Neuronal stem cell (in vitro differentiated cells): ENCODE measurements at regions not wholly inside any gene's neighbourhood (a gene's known extent, or its start where the extent isn't known, plus 50 kb on each side); places are given as distances from the start of the nearest gene placed in this dataset.

ENCODE experiments used
- DNase-seq: peaks from one replicate; pipeline ENCODE4 v3.0.0-alpha.2; 2013; ENCODE audit warnings: low spot score
- H2AFZ ChIP-seq: one replicate; pipeline ENCODE4 v1.6.1; 2013; ENCODE audit warnings: mild to moderate bottlenecking, low read length, inconsistent platforms
- H2AK5ac ChIP-seq: 2 replicates; pipeline ENCODE4 v1.6.1; 2013; ENCODE audit warnings: low read depth, mild to moderate bottlenecking, inconsistent platforms, low read length, moderate library complexity, mixed read lengths
- H2BK120ac ChIP-seq: 2 replicates; pipeline ENCODE4 v1.6.1; 2013; ENCODE audit warnings: low read depth, mild to moderate bottlenecking, inconsistent platforms, low read length, moderate library complexity, mixed read lengths
- H2BK12ac ChIP-seq: one replicate; pipeline ENCODE4 v1.6.1; 2013; ENCODE audit warnings: low read length, inconsistent platforms
- H2BK15ac ChIP-seq: 2 replicates; pipeline ENCODE4 v1.6.1; 2013; ENCODE audit warnings: mild to moderate bottlenecking, low read length, inconsistent platforms, mixed read lengths
- H2BK5ac ChIP-seq: one replicate; pipeline ENCODE4 v1.6.1; 2013; ENCODE audit warnings: inconsistent platforms, mild to moderate bottlenecking, low read length, moderate library complexity
- H3K14ac ChIP-seq: one replicate; pipeline ENCODE4 v1.6.1; 2013; ENCODE audit warnings: low read length, inconsistent platforms
- H3K18ac ChIP-seq: 2 replicates; pipeline ENCODE4 v1.6.1; 2013; ENCODE audit warnings: low read length, inconsistent platforms
- H3K23ac ChIP-seq: 2 replicates; pipeline ENCODE4 v1.6.1; 2013; ENCODE audit warnings: low read depth, mild to moderate bottlenecking, mixed read lengths, low read length, inconsistent platforms; ENCODE audit not compliant: poor library complexity
- H3K27ac ChIP-seq: replicated peaks from 3 replicates; pipeline ENCODE4 v1.5.1; 2013; ENCODE audit warnings: low read length, inconsistent platforms
- H3K27me3 ChIP-seq, 3 experiments: 2 replicates each; pipeline ENCODE4 v1.6.1; 2013; ENCODE audit warnings: low read length in 3 of 3, mild to moderate bottlenecking in 2 of 3, inconsistent platforms in 1 of 3, low read depth in 1 of 3, mixed read lengths in 1 of 3, moderate library complexity in 1 of 3; ENCODE audit not compliant: control insufficient read depth in 3 of 3, insufficient read depth in 3 of 3
- H3K36me3 ChIP-seq, 2 donors: replicated peaks in 1 of 2; 2 replicates each; pipeline ENCODE4 v1.6.1; 2013; ENCODE audit warnings: low read length in 2 of 2; ENCODE audit not compliant: control insufficient read depth in 2 of 2, insufficient read depth in 2 of 2
- H3K4ac ChIP-seq: 2 replicates; pipeline ENCODE4 v1.6.1; 2013; ENCODE audit warnings: inconsistent platforms, mild to moderate bottlenecking, low read length, moderate library complexity
- H3K4me1 ChIP-seq, 2 donors: 1 replicate in 1 of 2; 2 replicates in 1 of 2; pipeline ENCODE4 v1.6.1; 2013; ENCODE audit warnings: low read length in 2 of 2, low read depth in 1 of 2; ENCODE audit not compliant: control insufficient read depth in 2 of 2, insufficient read depth in 1 of 2
- H3K4me2 ChIP-seq: one replicate; pipeline ENCODE4 v1.6.1; 2013; ENCODE audit warnings: mild to moderate bottlenecking, low read length, inconsistent platforms; ENCODE audit not compliant: insufficient read depth, poor library complexity, severe bottlenecking
- H3K4me3 ChIP-seq, 2 donors: 2 replicates each; pipeline ENCODE4 v1.5.1; 2013; ENCODE audit warnings: low read length in 2 of 2, mild to moderate bottlenecking in 2 of 2, inconsistent platforms in 1 of 2, moderate library complexity in 1 of 2
- H3K79me1 ChIP-seq: one replicate; pipeline ENCODE4 v1.6.1; 2013; ENCODE audit warnings: low read depth, mild to moderate bottlenecking, inconsistent platforms, low read length, moderate library complexity
- H3K9ac ChIP-seq: one replicate; pipeline ENCODE4 v1.6.1; 2013; ENCODE audit warnings: mild to moderate bottlenecking, low read depth, low read length, inconsistent platforms; ENCODE audit not compliant: poor library complexity
- H3K9me3 ChIP-seq, 2 donors: replicated peaks in 1 of 2; 2 replicates each; pipeline versions ENCODE3 to v1.6.1; 2013; ENCODE audit warnings: low read length in 2 of 2, mild to moderate bottlenecking in 2 of 2, inconsistent platforms in 1 of 2, low read depth in 1 of 2, mixed read lengths in 1 of 2, moderate library complexity in 1 of 2; ENCODE audit not compliant: control insufficient read depth in 2 of 2, insufficient read depth in 1 of 2
- H4K8ac ChIP-seq: one replicate; pipeline ENCODE4 v1.6.1; 2013; ENCODE audit warnings: low read depth, mild to moderate bottlenecking, inconsistent platforms, low read length, moderate library complexity
- H4K91ac ChIP-seq: one replicate; pipeline ENCODE4 v1.6.1; 2013; ENCODE audit warnings: low read length, low read depth, mild to moderate bottlenecking, inconsistent platforms; ENCODE audit not compliant: poor library complexity
- WGBS, 2 donors: extraction: QIAGEN DNeasy Blood & Tissue Kit; methylation state at CpG; one replicate each; pipeline ENCODE4 v1.1.7; 2013; ENCODE audit warnings: missing lambda C conversion rate in 2 of 2, mixed read lengths in 1 of 2; ENCODE audit not compliant: insufficient read length in 2 of 2, insufficient replicate concordance in 1 of 2; ENCODE audit errors: extremely low coverage in 2 of 2; 5-methylcytosine and 5-hydroxymethylcytosine counted together

DNA sequence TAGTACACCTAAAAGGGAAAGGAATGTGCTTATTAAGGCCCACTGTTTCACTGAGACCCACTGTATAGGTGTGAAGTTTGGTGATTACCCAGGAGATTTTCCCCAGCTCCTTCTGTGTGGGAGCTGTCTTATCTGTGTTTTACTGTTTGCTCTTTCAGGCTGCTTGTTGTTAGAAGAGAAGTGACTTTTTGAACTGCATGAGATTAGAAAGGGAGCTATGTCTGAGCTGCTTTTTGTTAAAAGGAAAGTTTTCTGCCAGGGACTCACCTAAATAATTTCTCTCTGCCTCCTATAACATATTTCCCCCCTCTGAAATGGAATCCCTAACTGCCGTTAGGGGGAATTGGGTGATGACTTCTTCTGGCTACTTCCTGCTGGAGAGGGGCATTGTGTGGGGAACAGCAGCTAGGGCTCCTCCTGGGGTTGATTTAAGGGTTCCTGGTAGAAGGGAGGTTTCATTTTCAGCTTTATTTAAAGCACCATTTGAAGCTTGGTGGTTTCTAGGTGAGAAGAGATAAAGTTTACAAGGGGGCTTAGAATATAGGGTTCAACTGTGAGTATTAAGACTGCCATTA, 77.1 kb upstream of the ATP11B start:
- H3K4ac ChIP-seq, result no peak overlapping the region
- H3K4me3 ChIP-seq, result no peak overlapping the region
- no peak overlapping the region for H3K27ac ChIP-seq
- no peak overlapping the region for H2BK5ac ChIP-seq
- H2AFZ ChIP-seq, result no peak overlapping the region
- no peaks in the 10 kb centered on the region for H3K4me1 ChIP-seq
- H4K91ac ChIP-seq, result no peak overlapping the region
- no peaks in the 10 kb centered on the region for H3K9me3 ChIP-seq
- no peak overlapping the region for H3K4me2 ChIP-seq
- H2BK120ac ChIP-seq, result no peak overlapping the region
- no peaks in the 10 kb centered on the region for H3K79me1 ChIP-seq
- no peak overlapping the region for H3K18ac ChIP-seq
- H3K23ac ChIP-seq, result no peak overlapping the region
- H4K8ac ChIP-seq, result no peak overlapping the region
- DNase-seq, result no peak
- H2BK15ac ChIP-seq, result no peak overlapping the region
- WGBS, 2 donors, result no CpG with 5 or more reads among the region's 1 CpG
- H2AK5ac ChIP-seq, result no peak overlapping the region
- H3K14ac ChIP-seq, result no peak overlapping the region
- no peak overlapping the region for H3K9ac ChIP-seq
- no peaks in the 10 kb centered on the region for H3K36me3 ChIP-seq
- H2BK12ac ChIP-seq, result no peak overlapping the region
- H3K27me3 ChIP-seq, result peaks cover 0 to 9% (median 0%) of the 10 kb centered on the region in 3 experiments

DNA sequence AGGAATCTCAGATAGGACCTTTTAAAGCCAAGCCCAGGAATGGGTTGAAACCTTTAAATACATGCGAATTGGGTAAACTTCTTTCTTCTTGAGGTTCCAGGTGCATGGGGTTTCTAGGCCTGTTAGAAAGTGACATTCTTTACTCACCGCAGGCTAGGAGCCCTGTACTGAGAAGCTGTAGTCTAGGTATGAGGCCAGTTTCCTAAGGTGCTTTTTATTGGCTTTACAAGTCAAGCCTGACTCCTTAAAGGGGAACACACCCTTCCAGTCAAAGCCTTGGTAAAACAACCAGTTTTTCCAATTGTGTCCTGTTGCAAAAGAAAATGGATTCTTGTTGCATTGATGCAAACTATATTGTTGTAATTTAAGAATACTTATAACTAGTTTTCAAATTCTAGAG, 76.1 kb upstream of the ATP11B start:
- Histone ChIP-seq H3K79me1 (no peaks in the 10 kb centered on the region), H4K8ac (no peak overlapping the region), H2AK5ac (no peak overlapping the region), H2BK120ac (no peak overlapping the region), H3K18ac (no peak overlapping the region), H2BK15ac (no peak overlapping the region), H3K9me3 (no peaks in the 10 kb centered on the region), H3K9ac (no peak overlapping the region), H3K23ac (no peak overlapping the region), H2AFZ (no peak overlapping the region), H3K36me3 (no peaks in the 10 kb centered on the region), H3K4me1 (no peaks in the 10 kb centered on the region), H2BK5ac (no peak overlapping the region), H3K4ac (no peak overlapping the region), H3K14ac (no peak overlapping the region), H3K4me2 (no peak overlapping the region), H3K27me3 (peaks cover 0 to 9% (median 0%) of the 10 kb centered on the region in 3 experiments), H3K27ac (no peak overlapping the region), H4K91ac (no peak overlapping the region), H2BK12ac (no peak overlapping the region), H3K4me3 (no peak overlapping the region)
- WGBS, 2 donors, result no CpG with 5 or more reads among the region's 2 CpGs
- DNase-seq, result no peak

DNA sequence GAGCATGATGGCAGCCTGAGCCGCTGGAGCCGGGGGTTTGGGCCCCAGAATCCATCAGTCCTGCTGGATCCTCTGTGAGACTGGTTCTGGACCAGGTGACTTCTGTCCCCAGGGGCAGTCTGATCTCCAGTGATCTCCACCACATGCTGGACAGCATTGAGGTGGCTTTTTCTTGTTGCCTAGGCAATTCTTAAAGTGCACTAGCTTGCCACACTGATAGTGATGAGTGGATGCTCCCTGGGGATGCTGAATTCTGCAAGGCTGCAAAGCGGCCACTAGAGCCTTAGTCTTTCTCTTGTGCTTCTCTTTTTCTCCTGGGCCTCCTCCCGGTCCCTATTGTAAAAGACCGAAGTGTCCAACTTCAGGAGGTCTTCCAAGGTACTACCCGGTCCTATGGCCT, 70.4 kb upstream of the ATP11B start:
- Histone ChIP-seq H3K4me3 (no peak overlapping the region), H2BK120ac (no peak overlapping the region), H3K14ac (no peak overlapping the region), H4K91ac (no peak overlapping the region), H2BK15ac (no peak overlapping the region), H3K79me1 (no peaks in the 10 kb centered on the region), H3K18ac (no peak overlapping the region), H3K36me3 (no peaks in the 10 kb centered on the region), H3K23ac (no peak overlapping the region), H3K27me3 (peaks cover 0 to 3% (median 0%) of the 10 kb centered on the region in 3 experiments), H3K4me1 (peaks cover 13 to 15% of the 10 kb centered on the region in 2 donors), H3K27ac (no peak overlapping the region), H2AFZ (no peak overlapping the region), H2AK5ac (no peak overlapping the region), H3K4me2 (no peak overlapping the region), H4K8ac (no peak overlapping the region), H2BK12ac (no peak overlapping the region), H2BK5ac (no peak overlapping the region), H3K4ac (no peak overlapping the region), H3K9me3 (no peaks in the 10 kb centered on the region), H3K9ac (no peak overlapping the region)
- no peak for DNase-seq
- WGBS, 2 donors, result no CpG with 5 or more reads among the region's 6 CpGs

DNA sequence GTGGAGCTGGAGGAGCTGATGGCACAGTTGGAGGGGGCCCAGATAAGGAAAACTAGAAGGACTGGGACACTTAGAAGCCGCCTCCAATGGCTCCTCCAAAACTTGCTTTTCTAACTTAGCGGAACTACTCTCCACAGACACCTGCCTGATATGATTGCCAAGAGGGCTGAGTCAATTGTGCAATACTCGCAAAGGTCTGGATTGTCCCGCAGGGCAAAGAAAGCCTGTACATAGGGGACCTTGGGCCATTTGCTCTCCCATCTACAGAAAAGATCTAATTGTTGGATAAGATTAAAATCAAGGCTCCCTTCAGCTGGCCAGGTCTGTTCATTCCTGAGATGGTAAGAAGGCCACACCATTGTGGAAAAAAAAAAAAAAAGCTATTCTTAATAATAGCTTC, 69.7 kb upstream of the ATP11B start:
- H2BK120ac ChIP-seq, result no peak overlapping the region
- no peak for DNase-seq
- no peaks in the 10 kb centered on the region for H3K9me3 ChIP-seq
- H3K27me3 ChIP-seq, result peaks cover 0 to 2% (median 0%) of the 10 kb centered on the region in 3 experiments
- WGBS, 2 donors, result no CpG with 5 or more reads among the region's 4 CpGs
- H3K18ac ChIP-seq, result no peak overlapping the region
- H2BK5ac ChIP-seq, result no peak overlapping the region
- no peaks in the 10 kb centered on the region for H3K79me1 ChIP-seq
- no peak overlapping the region for H3K27ac ChIP-seq
- H3K4me3 ChIP-seq, result no peak overlapping the region
- no peak overlapping the region for H3K23ac ChIP-seq
- H3K4ac ChIP-seq, result no peak overlapping the region
- no peak overlapping the region for H2AFZ ChIP-seq
- no peak overlapping the region for H4K91ac ChIP-seq
- H4K8ac ChIP-seq, result no peak overlapping the region
- no peak overlapping the region for H3K14ac ChIP-seq
- H2BK15ac ChIP-seq, result no peak overlapping the region
- H3K4me2 ChIP-seq, result no peak overlapping the region
- no peak overlapping the region for H2AK5ac ChIP-seq
- no peaks in the 10 kb centered on the region for H3K36me3 ChIP-seq
- H3K9ac ChIP-seq, result no peak overlapping the region
- no peak overlapping the region for H2BK12ac ChIP-seq
- H3K4me1 ChIP-seq, result peaks cover 13 to 15% of the 10 kb centered on the region in 2 donors
